Adrenal gland (tissue), 5 donors: ENCODE measurements at regions not wholly inside any gene's neighbourhood (a gene's known extent, or its start where the extent isn't known, plus 50 kb on each side); places are given as distances from the start of the nearest gene placed in this dataset.

Experiments
- CTCF ChIP-seq, 6 experiments: fragments of 450-650 bp in 4 of 6; fragments of 200-600 bp in 2 of 6; sonication (generic) in 1 of 6; IDR thresholded peaks; 1 replicate in 5 of 6; 2 replicates in 1 of 6; pipeline versions ENCODE4 v1.5.1 to v1.8.0; 2016 to 2021; ENCODE audit warnings: antibody characterized with exemption in 6 of 6, mild to moderate bottlenecking in 2 of 6, moderate library complexity in 1 of 6
- POLR2A ChIP-seq, 2 donors: fragments of 450-650 bp; IDR thresholded peaks; one replicate each; pipeline ENCODE4 v1.6.1; 2017; ENCODE audit warnings: antibody characterized with exemption in 2 of 2, mild to moderate bottlenecking in 2 of 2, moderate library complexity in 1 of 2
- donor health status: DM: no; HTN: no; CAD: no.

- TF ChIP-seq CTCF (IDR thresholded peaks at IDR 0.05) = no peak
- TF ChIP-seq POLR2A (IDR thresholded peaks at IDR 0.05) = no peak
Observed at GRCh38 chr12:66929121-66929520, 250.2 kb upstream of the GRIP1 start.
